IMR-90 (cell line): ENCODE measurements at regions not wholly inside any gene's neighbourhood (a gene's known extent, or its start where the extent isn't known, plus 50 kb on each side); places are given as distances from the start of the nearest gene placed in this dataset.

Experiments
- ATAC-seq: fragments of 200-7000 bp; cut with Tn5 transposase; 2 replicates; pipeline ENCODE4 v1.9.1; 2020; ENCODE audit warnings: low read depth, mild to moderate bottlenecking, moderate library complexity
- BruUV-seq: library from RNA; stranded (reverse); fragments of 400-500 nt; replicated peaks from 2 replicates; lab custom pipeline; 2021; lab: Mats Ljungman, UMichigan
- CTCF ChIA-PET: fragments of 300-600 bp; formaldehyde crosslinking; extraction: SDS; loops from one replicate; lab custom pipeline; 2021; ENCODE audit warnings: antibody characterized with exemption; lab: Yijun Ruan, JAX
- POLR2A ChIA-PET: fragments of 300-600 bp; sonication (Branson Sonifier 250); formaldehyde crosslinking; loops from one replicate; lab custom pipeline; 2022; ENCODE audit warnings: antibody characterized with exemption; ENCODE audit not compliant: unreplicated experiment; lab: Charles Lee
- DNase-seq: peaks from one replicate; pipeline ENCODE4 v3.0.0; 2013
- H2AFZ ChIP-seq: replicated peaks from 2 replicates; pipeline ENCODE3; 2013; ENCODE audit warnings: low read length, mild to moderate bottlenecking; ENCODE audit not compliant: poor library complexity
- H2AK5ac ChIP-seq: 2 replicates; pipeline ENCODE4 v1.6.1; 2013; ENCODE audit warnings: low read depth, low read length, inconsistent platforms
- H2AK9ac ChIP-seq: replicated peaks from 2 replicates; pipeline ENCODE3; 2013; ENCODE audit warnings: mild to moderate bottlenecking, low read depth, low read length, moderate library complexity; ENCODE audit not compliant: poor library complexity
- H2BK120ac ChIP-seq: 2 replicates; pipeline ENCODE4 v1.6.1; 2013; ENCODE audit warnings: low read depth, low read length, inconsistent platforms
- H2BK15ac ChIP-seq: 3 replicates; pipeline ENCODE4 v1.6.1; 2013; ENCODE audit warnings: low read depth, low read length, inconsistent platforms
- H2BK20ac ChIP-seq: 2 replicates; pipeline ENCODE4 v1.6.1; 2013; ENCODE audit warnings: low read depth, mild to moderate bottlenecking, inconsistent platforms, low read length, moderate library complexity
- H2BK5ac ChIP-seq: 2 replicates; pipeline ENCODE4 v1.6.1; 2013; ENCODE audit warnings: mild to moderate bottlenecking, low read depth, low read length, inconsistent platforms; ENCODE audit not compliant: poor library complexity, severe bottlenecking
- H3K14ac ChIP-seq: replicated peaks from 2 replicates; pipeline ENCODE4 v1.6.1; 2013; ENCODE audit warnings: low read depth, low read length, inconsistent platforms
- H3K18ac ChIP-seq: 2 replicates; pipeline ENCODE4 v1.6.1; 2013; ENCODE audit warnings: low read depth, low read length, control low read depth
- H3K23ac ChIP-seq: 2 replicates; pipeline ENCODE4 v1.6.1; 2013; ENCODE audit warnings: low read depth, low read length, inconsistent platforms
- H3K27ac ChIP-seq: 2 replicates; pipeline ENCODE4 v1.5.1; 2013; ENCODE audit warnings: mild to moderate bottlenecking, control low read depth, low read length; ENCODE audit not compliant: insufficient read depth
- H3K27me3 ChIP-seq: 2 replicates; pipeline ENCODE4 v1.6.1; 2013; ENCODE audit warnings: low read length; ENCODE audit not compliant: control insufficient read depth, insufficient read depth
- H3K36me3 ChIP-seq: 2 replicates; pipeline ENCODE4 v1.6.1; 2013; ENCODE audit warnings: low read length, mixed read lengths; ENCODE audit not compliant: control insufficient read depth, insufficient read depth
- H3K4ac ChIP-seq: 2 replicates; pipeline ENCODE4 v1.6.1; 2013; ENCODE audit warnings: low read depth, low read length, inconsistent platforms
- H3K4me1 ChIP-seq: 2 replicates; pipeline ENCODE4 v1.6.1; 2013; ENCODE audit warnings: low read length, mixed read lengths; ENCODE audit not compliant: control insufficient read depth, insufficient read depth
- H3K4me2 ChIP-seq: 2 replicates; pipeline ENCODE4 v1.6.1; 2013; ENCODE audit warnings: low read depth, mild to moderate bottlenecking, control low read depth, low read length, moderate library complexity
- H3K4me3 ChIP-seq: 2 replicates; pipeline ENCODE4 v1.5.1; 2013; ENCODE audit warnings: low read depth, mild to moderate bottlenecking, control low read depth, low read length, moderate library complexity; ENCODE audit not compliant: insufficient read depth
- H3K56ac ChIP-seq: 2 replicates; pipeline ENCODE4 v1.6.1; 2013; ENCODE audit warnings: low read length, inconsistent platforms; ENCODE audit not compliant: insufficient read depth; ENCODE audit errors: extremely low read depth
- H3K79me1 ChIP-seq, 2 experiments: 2 replicates each; pipeline ENCODE4 v1.6.1; 2013; ENCODE audit warnings: low read length in 2 of 2, inconsistent platforms in 1 of 2, low read depth in 1 of 2
- H3K9ac ChIP-seq: 2 replicates; pipeline ENCODE4 v1.6.1; 2013; ENCODE audit warnings: low read depth, low read length, control low read depth
- H3K9me1 ChIP-seq: 2 replicates; pipeline ENCODE4 v1.6.1; 2013; ENCODE audit warnings: low read length, inconsistent platforms; ENCODE audit not compliant: insufficient read depth
- H3K9me3 ChIP-seq: 2 replicates; pipeline ENCODE4 v1.6.1; 2013; ENCODE audit warnings: low read length; ENCODE audit not compliant: control insufficient read depth, insufficient read depth
- H4K20me1 ChIP-seq: 2 replicates; pipeline ENCODE4 v1.6.1; 2013; ENCODE audit warnings: low read length, inconsistent platforms; ENCODE audit not compliant: insufficient read depth
- H4K5ac ChIP-seq: 2 replicates; pipeline ENCODE4 v1.6.1; 2013; ENCODE audit warnings: mild to moderate bottlenecking, low read depth, low read length, control low read depth
- H4K8ac ChIP-seq, 2 experiments: 2 replicates each; pipeline ENCODE4 v1.6.1; 2013; ENCODE audit warnings: low read depth in 2 of 2, low read length in 2 of 2, control low read depth in 1 of 2, inconsistent platforms in 1 of 2
- H4K91ac ChIP-seq: 2 replicates; pipeline ENCODE4 v1.6.1; 2013; ENCODE audit warnings: low read depth, low read length, inconsistent platforms; ENCODE audit not compliant: insufficient read depth
- CHD1 ChIP-seq: IDR thresholded peaks from 2 replicates; pipeline ENCODE4 v1.6.1; 2012; ENCODE audit warnings: low read depth, low read length, improper control_type of control experiment
- RAD21 ChIP-seq: IDR thresholded peaks from 2 replicates; pipeline ENCODE4 v1.6.1; 2012; ENCODE audit warnings: low read length, improper control_type of control experiment
- WGBS, 2 experiments: methylation state at CpG; one replicate each; pipeline versions ENCODE4 v1.1.5 to v1.1.7; 2013; ENCODE audit warnings: missing lambda C conversion rate in 2 of 2; ENCODE audit not compliant: insufficient read length in 1 of 2; ENCODE audit errors: extremely low coverage in 2 of 2; 5-methylcytosine and 5-hydroxymethylcytosine counted together
- dilution Hi-C: fragments of 300-500 bp; cut with HindIII; formaldehyde crosslinking; loops from one replicate; pipeline ENCODE4 v1.14.3; 2018; ENCODE audit warnings: low sequenced_read_pairs; ENCODE audit not compliant: unreplicated experiment
- in situ Hi-C: fragments of 300-500 bp; cut with MboI; formaldehyde crosslinking; loops from 3 replicates; pipeline ENCODE4 v1.14.3; 2019; ENCODE audit warnings: low sequenced_read_pairs, inconsistent platforms, mixed read lengths
- intact Hi-C: fragments of 100-400 bp; cut with micrococcal nuclease; formaldehyde crosslinking; loops from 2 replicates; pipeline ENCODE4 v1.10.0; 2022

GRCh38 chr6:14280766-14281293, 163.3 kb downstream of the CD83 start:
- Histone ChIP-seq H2AFZ (no peak overlapping the region), H3K4ac (no peak overlapping the region), H3K27me3 (peaks cover 4% of the 10 kb centered on the region; the same call in 1 of the 2 replicates), H3K9me1 (no peaks in the 10 kb centered on the region), H3K23ac (no peak overlapping the region), H3K27ac (no peak overlapping the region), H3K18ac (no peak overlapping the region), H4K5ac (no peak overlapping the region), H3K4me1 (no peaks in the 10 kb centered on the region), H2AK5ac (no peak overlapping the region), H3K4me2 (no peak overlapping the region), H4K20me1 (no peaks in the 10 kb centered on the region), H2BK20ac (no peak overlapping the region), H3K14ac (no peak overlapping the region), H4K8ac (no peak overlapping the region), H3K36me3 (no peaks in the 10 kb centered on the region), H3K56ac (no peak overlapping the region), H3K9ac (no peak overlapping the region), H2AK9ac (no peak overlapping the region), H3K9me3 (no peaks in the 10 kb centered on the region), H2BK5ac (no peak overlapping the region), H4K91ac (no peak overlapping the region), H3K4me3 (no peak overlapping the region), H2BK15ac (no peak overlapping the region), H2BK120ac (no peak overlapping the region), H3K79me1 (no peaks in the 10 kb centered on the region)
- intact Hi-C loops (no loop called here), dilution Hi-C loops (no loop called here), in situ Hi-C loops (no loop called here)
- ChIA-PET CTCF (no interaction called here), POLR2A (no interaction called here)
- 88% methylated on average over 7 of the region's 17 CpGs; no CpG with 5 or more reads in 1 of the 2 experiments for WGBS, 2 experiments
- no TSS peak for BruUV-seq
- TF ChIP-seq CHD1, result no peak
- TF ChIP-seq RAD21, result no peak
- no peak for ATAC-seq
- DNase-seq, result no peak
